CD4-positive, alpha-beta T cell treated with Interleukin-1 beta for 1 hour (primary cell): ENCODE measurements at regions not wholly inside any gene's neighbourhood (a gene's known extent, or its start where the extent isn't known, plus 50 kb on each side); places are given as distances from the start of the nearest gene placed in this dataset.

Source experiments
- DNase-seq, 2 donors: peaks; one replicate each; pipeline ENCODE4 v3.0.0-alpha.2; 2020 to 2022

DNA sequence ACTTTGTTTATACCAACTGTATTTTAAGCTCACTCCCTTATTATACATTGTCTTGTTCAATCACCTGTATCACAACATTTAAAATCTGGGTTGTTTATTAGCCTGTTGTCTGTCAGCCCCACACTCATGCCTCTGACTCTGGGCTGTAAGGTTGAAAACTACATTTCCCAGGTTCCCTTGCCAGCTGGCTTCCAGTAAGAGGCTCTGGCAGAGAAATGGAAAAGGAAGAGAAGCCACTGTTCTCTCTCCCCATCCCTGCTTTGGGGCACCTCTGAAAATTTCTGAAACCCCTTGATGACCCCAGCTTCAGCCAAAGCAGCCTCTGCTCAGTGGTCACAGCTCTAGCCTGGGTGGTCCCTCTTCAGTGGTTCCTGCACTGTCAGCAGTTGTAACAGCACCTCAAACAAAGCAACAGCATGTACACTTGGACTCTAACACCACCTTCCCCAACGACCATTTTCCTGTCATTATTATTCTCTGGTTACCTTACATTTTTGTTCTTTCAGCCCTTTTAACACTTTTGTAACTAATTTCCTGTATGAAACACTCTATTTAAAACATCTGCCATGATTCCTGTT is 108.9 kb upstream of the LGALSL start:
- no peak for DNase-seq

DNA sequence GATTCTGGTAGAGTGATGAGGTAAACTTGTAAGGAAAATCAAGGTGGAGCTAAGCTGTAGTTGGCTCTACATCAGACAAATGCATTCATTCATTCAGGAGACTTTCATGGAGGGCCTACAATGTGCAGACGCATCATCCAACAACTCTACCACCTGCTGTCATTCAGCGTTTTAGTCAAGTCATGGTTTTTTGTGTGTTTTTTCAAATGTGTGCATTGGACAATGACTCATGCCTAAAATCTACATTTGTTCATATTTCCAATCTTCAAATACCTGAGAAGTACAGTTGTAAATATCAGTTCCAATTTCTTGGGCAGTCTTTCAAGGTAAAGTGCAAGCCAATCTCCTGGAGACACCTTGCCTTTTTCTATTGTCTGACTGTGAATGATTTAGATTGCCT is 108.0 kb upstream of the LGALSL start:
- no peak for DNase-seq

GRCh38 chr2:64348386-64349130 is 105.4 kb upstream of the LGALSL start:
- no peak for DNase-seq

- no peak for DNase-seq
Measured at GRCh38 chr2:64349131-64349530, 104.8 kb upstream of the LGALSL start.

DNA sequence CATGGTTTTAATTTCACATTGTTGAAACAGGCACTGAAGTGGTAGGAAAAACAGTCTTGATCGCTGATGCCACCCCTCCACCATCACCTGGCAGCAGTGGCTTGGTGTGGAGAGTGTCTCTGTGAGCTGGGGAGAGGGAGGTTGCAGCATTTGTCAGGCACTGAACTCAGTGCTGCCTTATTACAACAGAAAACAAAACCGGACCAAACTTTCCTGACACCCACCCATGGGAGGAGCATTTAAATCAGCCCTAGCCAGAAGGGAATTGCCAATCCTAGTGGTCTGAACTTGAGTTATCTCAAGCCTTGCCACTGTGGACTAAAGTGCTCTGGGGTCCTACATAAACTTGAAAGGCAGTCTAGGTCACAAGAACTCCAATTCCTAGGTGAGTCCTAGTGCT is 103.0 kb upstream of the LGALSL start:
- DNase-seq: no peak

GRCh38 chr2:64352292-64352691 is 101.7 kb upstream of the LGALSL start:
- DNase-seq: no peak

DNA sequence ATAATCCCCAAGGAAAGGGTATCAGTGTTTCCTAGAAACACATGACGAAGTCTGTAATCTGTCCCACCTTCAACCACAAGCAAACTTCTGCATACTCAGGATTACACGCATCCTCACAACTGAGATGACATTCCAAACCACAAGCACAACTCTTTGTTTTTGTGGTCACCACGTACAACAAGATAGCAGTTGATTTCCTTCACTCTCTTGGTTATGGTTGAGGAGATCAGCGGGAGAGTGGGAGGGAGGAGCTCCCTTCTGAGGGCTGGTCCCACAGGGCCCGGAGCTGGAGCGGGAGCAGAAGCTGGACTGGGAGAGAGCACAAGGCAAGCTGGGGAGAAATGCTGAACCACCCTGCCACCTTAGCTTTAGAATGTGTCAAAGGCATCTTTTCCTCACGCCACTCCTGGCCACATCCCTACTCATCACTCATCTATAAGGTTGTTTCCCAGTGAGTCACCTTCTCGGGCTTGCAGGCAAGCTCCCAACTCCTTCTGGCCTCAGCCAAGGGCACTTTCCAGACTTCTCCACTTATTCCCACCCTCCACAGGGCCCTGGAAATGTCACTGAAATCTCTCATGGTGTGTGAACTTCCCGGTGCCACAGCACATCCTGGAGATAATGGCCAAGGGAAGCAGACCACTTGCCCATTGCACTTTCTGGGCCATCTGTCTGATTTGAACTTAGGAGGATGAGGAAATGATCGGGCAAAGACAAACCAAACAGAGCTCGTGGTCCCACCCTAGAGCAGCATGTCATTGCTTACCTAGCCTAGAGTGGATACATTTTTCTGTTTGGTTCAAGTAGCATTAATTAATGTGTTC is 98.9 kb upstream of the LGALSL start:
- no peak for DNase-seq

DNA sequence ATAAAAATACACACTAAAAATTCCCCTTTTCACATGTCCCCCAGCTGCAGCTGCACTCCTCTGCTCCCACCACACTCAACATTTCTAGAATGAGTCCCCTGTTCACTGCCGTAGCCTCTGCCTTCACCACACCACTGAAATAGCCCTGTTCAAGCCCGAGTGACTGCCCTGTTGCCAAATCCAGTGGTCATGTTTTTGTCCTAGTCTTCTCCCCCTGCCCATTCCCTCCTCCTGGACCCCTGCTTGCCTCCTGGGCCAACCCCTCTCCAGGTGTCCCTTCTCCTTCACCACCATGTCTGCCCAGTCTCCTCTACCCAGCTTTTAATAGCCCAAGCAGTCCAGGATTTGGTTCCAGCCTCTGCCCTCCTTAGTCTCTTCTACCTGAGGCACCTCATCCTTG is 97.1 kb upstream of the LGALSL start:
- no peak for DNase-seq

DNA sequence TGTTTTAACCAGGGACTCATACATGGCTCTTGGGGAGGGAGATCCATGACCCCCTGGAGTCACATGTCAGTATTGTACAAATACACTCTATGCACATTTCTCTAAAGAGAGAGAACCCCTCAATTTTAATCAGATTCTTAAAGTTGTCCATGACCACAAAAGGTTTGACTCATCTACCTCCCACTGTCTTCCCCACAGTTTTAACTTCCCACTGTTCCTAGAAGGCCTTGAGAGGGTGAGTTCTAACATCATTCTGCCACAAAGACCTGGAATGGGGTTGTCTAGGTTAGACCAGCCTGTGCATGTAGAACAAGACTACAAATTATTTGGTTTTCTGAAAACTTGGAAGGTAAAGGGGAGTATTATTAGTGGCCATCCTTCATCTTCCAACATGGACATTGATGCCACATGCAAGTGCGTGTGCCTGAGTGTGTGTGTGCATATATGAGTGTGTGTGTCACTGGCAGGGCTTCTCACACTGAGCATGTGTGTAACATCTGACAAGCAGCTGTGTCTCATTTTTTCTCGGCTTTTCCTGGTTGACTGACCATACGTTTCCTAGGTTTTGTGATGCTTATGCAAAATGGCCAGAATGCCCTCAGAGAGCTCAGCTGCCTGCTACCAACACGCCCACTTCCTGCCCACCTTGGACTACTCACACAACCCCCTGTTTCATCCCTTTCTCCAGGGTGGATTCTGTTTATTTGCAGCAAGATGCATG is 94.6 kb upstream of the LGALSL start:
- no peak for DNase-seq

DNA sequence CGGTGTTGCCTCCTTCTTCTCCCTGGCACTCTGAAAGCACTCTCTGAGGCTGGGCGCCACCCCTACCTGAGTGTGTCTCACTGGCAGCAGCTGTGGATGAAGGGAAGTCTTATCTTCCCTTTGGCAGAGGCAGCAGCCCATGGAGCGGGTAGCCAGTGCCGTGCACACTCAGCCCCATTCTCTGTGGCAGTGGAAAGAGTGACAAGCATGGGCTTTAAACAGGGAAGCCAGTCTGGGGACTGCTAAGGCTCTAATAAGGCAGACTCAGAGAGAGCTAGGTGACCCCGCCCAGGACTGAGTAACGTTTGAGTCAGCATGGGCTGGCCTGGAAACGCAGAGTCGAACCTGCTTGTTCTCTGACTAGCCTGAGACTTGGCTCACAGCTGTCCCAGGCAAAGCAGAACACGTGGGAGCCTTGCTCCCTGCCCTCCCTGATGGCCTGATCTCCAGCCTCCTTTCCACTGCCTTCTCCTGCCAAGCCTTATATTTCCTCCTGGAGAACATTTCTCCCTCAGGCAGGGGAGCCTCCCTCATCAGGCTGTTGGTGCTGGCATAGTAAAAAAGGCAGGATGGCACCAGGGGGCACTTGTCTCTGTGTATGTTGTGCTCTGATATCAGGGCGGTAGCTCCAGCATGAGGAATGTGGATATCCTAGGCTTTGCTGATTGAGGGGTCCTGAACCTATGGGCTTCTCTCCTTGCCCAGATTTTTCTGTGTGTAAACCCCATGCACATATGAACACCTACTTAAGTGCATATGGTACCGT is 93.9 kb upstream of the LGALSL start:
- peak in 1 of 2 donors; percentile 10 for DNase-seq

- DNase-seq: no peak
Measured at GRCh38 chr2:64361151-64361938, 92.6 kb upstream of the LGALSL start.

- DNase-seq: no peak
Measured at GRCh38 chr2:64362562-64363026, 91.4 kb upstream of the LGALSL start.

GRCh38 chr2:64363140-64363539 is 90.8 kb upstream of the LGALSL start:
- no peak for DNase-seq

DNA sequence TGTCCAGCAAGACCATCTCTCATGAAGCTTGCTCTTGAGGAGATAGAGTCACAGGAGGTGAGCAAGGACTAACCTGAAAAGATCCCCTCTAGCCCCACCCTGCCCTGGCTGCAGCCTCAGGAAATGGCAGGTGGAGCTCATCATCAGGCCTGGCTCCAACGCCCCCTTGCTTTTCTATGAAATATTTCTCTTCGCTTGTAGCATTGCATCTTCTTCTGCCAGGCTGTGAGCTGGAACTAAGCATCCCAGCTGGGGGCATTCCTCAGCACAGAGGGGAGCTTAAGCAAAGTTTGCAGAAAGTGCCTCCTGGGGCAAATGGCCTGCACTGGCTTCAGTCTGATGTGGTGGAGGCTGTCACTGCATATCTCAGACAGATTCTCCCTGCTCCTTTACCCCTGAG is 90.1 kb upstream of the LGALSL start:
- no peak for DNase-seq

DNA sequence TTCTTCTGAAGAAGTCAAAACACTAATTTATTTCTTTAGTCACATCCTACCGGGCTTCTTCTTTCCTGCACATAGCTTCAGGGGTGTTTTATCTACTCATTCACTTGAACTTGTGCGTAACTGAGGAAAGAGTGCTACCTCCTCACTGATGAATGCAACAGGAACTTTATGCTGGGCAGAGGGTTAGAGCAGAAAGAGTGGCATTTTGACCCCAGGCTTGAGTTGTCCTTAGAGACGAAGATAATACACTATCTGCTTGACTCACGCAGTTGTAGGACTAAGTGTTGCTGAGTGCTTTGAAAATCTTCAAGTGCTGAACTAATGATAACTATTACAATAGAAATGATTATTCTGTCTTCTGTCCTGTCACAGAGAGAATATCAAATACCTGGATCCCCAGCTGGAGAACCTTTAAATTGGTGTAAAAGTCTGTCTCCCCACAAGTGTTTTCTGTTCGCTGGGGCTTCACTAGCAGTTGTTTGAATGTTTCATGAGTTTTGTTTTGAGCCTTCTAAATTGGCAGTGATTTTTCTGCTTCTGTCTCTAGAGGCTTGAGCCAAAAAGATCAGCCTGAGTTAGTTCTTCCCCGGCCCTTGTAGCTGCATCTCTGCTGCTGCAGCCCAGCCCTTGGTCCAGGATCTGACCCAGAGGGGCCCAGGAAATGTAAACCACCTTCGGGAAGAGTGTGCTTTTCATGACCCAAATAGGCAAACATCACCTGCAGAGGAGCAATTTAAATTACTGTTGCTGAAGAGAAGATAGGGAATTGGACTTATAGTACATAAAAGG is 86.3 kb upstream of the LGALSL start:
- DNase-seq: no peak

DNA sequence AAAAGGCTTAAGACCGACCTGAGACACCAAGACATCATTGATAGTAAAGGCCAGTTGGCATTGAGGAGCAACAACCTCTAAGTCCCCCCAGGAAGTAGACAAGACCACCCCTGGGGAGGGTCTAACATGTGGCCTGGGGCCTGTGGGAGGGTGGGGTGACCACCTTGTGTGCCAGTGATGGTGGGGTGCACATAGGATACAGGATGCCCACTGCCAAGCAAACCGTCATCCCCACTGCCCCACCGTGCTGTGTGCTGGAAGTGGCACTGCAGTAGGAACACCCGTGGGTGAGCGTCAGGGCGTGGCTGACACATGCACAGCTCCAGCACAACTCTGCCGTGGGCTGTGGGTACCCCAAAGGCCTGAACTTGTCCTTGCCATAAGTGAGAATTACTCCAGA is 84.3 kb upstream of the LGALSL start:
- no peak for DNase-seq

DNA sequence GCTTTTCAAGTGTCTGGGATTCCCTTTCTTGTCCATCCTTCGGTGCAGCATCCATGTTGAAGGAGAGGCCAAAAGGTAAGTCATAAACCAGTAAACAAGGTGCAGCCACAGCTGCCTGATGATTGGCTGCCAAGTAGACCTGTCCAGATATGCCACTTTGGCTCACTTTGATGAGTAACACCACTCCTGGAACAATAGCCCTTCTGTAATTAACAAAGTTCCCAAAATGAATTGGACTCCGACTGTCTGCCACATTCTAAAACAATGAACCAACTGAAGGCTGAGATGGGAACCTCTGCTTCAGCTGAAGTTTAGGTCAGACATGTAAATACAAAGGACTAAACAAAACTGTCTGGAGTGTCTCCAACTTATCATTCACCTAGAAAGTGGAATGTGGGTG is 82.2 kb upstream of the LGALSL start:
- DNase-seq: no peak

DNA sequence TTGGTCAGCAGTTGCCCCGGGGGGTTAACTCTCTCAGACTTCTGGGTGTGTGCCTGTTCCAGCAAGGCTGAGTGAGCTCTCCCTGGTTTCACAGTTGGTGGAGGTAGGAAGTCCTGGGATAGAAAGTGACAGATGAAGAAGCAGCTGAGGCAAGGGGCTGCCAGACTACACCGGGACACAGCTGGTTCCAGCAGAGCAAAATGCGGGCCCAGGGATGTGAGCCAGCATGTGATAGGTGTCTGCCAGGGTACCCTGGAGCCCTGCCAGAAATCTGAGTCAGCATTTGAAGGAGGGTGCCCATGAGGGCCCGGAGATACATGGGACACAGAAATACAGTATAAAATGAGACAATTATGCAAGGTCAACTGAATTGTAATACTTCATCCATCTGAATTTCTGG is 79.3 kb upstream of the LGALSL start:
- DNase-seq: no peak

- DNase-seq: no peak
Measured at GRCh38 chr2:64376926-64377325, 77.0 kb upstream of the LGALSL start.

DNA sequence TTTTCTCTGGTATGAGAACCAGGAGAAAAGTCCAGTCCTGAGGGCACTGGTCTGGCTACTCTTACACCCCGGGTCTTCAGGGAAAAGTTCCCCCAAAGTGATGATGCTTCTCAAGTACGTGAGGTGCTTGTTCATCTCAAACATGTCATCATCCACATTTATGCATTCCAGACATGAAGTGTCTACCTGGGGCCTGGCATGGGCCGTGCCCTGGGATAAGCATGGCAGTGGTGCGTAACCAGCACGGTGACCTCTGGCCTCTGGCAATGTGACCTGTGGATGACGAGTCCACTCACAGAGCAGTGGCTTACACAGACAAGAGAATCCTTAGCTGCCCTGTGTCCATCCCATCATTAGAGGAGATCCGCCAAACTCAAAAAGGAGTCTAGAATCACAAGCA is 74.8 kb upstream of the LGALSL start:
- DNase-seq: no peak
